GM19239 (cell line): ENCODE measurements at regions not wholly inside any gene's neighbourhood (a gene's known extent, or its start where the extent isn't known, plus 50 kb on each side); places are given as distances from the start of the nearest gene placed in this dataset.

Experiments
- DNase-seq: peaks from one replicate; pipeline ENCODE4 v3.0.0; 2011; ENCODE audit warnings: low spot score; ENCODE audit not compliant: insufficient read length
- FAIRE-seq: peaks from 2 replicates; lab custom pipeline; 2011; peaks lifted over from hg19 to GRCh38; lab: Jason Lieb, UNC

DNA sequence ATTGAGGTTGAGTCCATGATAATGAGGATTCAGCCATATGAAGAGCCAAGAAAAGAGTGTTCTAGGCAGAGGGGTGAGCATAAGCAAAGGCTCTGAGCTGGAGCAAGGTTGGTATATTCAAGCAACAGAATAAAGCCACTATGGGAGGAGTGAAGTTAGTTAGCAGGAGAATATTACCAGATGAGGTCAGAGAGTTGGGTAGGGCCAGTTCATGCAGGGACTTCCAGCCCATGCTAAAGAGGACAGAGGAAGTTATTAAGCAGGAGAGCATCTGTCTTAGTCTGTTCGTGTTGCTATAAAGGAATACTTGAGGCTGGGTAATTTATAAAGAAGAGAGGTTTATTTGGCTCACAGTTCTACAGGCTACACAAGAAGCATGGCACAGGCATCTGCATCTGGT is 57.1 kb upstream of the ATG10 start:
- DNase-seq (no peak), FAIRE-seq (no peak)

DNA sequence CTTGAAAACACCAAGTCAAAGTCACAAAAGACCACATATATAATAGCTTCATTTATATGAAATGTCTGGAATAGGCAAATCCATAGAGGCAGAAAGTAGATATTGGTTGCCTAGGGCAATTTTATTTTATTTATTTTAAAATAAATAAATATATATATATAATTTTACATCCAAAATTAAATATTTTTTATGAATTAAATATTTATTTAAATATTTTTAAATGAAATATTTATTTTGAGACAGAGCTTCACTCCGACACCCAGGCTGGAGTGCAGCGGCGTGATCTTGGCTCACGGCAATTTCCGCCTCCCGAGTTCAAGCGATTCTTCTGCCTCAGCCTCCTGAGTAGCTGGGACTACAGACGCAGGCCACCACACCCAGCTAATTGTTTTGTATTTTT is 58.9 kb upstream of the ATG10 start:
- FAIRE-seq (no peak), DNase-seq (no peak)

DNA sequence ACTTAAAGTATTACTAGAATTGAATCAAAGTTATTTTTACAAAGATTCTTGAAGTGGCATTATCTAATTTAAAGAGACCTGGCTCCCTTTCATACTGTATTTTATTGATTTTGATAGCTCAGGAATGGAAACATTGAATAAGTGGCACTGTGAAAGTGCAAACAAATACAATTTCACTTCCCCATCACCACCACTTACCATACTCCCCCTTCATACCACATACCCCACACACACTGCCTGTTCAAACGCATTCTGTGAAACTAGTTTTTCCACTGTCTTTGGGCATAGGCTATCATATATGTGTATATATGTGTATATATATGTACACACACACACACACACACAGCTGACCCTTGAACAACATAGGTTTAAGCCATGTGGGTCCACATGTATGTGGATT is 62.1 kb upstream of the ATG10 start:
- no peak for FAIRE-seq

DNA sequence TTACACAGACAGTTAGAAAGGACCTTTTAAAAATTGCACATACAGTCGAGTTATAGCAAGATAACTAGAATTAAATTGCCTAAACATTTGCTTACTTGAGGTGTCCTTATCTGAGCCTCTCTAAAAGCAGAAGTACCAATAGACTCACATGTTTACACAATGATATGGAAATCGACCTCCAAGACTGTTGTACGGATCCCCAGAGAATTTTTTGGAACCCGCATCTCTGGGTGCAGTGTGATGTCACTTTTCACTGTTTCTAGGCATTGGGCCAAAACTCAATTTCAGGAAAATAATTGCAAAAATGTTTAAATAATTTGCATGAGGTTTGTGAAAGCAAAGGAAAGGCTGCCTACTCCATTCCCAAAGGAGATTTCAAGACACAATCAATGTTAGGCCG is 63.1 kb upstream of the ATG10 start:
- DNase-seq (no peak), FAIRE-seq (no peak)

More for the DNA sequence above, 62.1 kb upstream of the ATG10 start:
- no peak for DNase-seq

DNA sequence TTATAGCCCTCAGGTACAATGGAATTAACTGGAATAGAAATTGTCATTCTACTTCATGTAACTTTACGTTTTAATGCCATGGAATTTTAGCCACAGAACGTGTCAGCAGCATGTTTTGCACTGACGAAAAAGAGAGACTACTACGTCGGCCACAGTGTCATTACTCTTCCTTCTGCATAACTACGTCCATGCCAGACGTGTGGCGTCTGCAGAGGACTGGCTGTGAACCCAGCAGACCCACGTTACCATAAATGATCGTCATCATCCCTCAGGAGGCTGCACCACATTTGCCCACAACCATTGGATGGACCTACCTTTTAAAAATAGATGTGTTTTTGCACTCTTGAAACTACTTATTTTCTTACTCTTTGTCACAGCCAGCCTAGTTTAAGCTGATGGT is 63.8 kb upstream of the ATG10 start:
- FAIRE-seq (no peak), DNase-seq (no peak)

DNA sequence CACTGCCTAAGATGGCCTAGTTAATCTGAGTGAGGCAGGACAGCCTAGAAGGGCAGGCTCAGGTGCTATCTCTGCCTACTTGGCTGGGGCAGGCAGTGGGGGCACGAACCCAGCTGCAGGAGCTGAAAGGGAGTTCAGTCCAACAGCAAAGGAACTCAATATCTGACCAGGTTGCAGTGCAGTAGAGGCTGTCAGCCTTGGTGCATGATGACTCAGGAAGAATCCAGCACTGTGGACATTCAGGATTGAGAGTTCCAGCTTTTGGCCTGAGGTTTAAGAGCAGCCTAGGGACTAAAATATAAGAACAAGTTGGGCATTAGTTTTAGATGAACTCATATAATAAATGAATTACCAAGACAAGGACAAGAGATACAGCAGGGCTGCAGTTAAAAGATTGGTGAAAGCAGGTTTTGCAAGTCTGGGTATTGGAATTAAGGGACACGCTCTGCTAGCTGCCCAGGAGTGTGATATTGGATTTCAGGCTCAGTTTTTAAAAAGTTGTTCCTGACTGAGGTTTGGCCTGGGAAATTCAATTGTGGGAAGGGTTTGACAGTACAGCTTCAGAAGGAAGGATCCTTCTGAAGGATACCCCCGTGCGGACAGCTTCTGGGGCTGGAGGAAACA is 64.7 kb upstream of the ATG10 start:
- no peak for FAIRE-seq

DNA sequence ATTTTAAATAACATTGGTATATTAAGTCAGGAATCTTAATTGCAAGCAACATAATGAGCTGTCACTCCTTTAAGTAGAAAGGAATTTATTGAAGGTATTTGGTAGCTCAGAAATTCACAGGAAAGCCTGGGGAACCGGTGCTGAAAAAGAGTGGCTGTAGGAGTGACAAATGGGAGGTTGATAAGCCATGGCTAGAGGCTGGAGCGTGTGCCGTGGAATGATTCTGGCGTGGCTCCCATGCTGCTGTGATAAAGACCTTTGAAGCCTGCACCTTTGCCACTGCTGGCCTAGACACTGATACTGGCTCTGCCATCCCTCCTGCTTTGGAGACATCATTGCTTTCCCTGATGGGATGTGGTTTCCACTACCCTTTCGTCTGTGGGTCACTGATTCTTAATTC is 65.7 kb upstream of the ATG10 start:
- DNase-seq, result no peak
- FAIRE-seq, result no peak

More for the DNA sequence above, 64.7 kb upstream of the ATG10 start:
- no peak for DNase-seq

DNA sequence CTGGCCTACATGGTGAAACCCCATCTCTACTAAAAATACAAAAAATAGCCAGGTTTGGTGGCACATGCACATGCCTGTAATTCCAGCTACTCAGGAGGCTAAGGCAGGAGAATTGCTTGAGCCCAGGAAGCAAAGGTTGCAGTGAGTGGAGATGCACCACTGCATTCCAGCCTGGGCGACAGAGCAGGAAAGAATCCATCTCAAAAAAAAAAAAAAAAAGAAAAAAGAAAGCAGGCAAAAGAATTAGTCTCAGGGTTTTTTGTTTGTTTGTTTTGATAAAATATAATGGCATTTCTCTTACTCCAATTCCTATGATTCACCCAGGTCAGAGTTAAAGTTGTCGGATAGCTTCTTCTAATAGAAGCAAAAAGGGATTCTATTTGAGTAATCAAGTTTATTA is 67.0 kb upstream of the ATG10 start:
- no peak for FAIRE-seq
- no peak for DNase-seq

DNA sequence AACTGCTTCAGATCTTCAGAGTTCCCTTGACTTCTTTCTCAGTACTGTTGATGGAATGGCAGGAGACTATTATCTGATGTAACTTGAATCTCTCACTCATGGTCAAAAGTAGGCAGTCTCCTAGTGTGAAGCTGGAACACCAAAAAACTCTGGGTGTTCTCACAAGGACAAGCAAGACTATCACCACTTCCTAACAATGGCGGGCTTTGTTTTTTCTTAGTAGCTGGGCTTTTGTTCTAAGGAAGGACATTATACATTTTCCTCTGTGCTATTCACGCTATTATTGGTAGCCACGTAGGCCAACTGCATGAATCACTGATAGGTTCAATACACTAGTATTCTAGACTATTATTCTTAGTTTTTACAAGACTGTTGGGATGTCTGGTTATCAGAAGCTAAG is 67.7 kb upstream of the ATG10 start:
- FAIRE-seq, result no peak
- no peak for DNase-seq

DNA sequence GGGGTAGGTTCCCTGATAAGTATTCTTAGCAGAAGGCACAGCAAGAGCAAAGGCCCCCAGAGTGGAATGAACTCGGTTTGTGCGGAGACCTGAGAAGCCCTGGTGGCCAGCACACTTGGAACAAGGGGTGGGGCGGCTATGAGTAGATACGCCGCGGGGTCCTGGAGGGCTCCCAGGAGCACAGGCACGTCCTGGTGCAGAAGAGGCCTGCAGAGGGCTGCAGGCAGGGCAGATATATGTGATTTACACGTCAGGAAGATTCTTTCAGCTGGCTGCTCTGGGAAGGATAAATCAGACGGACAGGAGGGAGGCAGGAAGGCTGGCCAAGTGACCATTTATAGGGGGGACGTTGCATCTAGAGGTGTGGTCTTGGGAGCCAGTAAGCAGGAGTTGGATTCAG is 70.2 kb upstream of the ATG10 start:
- FAIRE-seq, result no peak

DNA sequence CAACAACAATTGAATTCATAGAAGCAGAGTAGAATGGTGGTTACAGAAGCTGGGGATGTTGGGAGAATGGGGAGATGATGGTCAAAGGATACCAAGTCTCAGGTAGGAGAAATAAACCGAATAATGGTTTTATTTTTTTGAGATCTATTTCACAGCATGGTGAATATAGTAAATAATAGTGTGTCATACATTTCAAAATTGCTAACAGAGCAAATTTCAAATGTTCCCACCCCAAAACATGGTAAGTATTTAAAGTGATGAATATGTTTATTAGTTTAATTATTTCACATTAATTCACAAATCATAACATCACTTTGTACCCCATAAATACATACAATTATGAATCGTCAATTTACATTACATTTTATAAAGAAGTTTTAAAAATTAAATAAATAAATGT is 72.7 kb upstream of the ATG10 start:
- DNase-seq (no peak), FAIRE-seq (no peak)

More for the DNA sequence above, 70.2 kb upstream of the ATG10 start:
- no peak for DNase-seq

DNA sequence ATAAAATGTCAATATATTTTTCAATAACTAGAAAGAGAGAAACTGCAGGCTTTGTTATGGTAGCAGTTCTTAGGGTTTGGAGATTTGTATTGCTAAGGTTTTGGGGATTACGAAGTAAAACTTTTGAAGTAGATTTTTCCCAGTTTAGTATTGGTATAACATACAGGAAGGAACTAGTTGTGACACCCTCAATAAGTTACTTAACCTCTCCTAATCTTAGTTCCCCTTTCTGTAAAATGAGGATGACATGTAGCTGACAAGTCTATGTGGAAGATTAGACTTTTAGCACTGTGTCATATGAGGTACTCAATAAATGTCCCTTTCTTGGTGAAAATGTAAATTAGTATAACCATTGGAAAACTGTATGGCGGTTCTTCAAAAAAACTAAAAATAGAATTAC is 73.4 kb upstream of the ATG10 start:
- FAIRE-seq (no peak), DNase-seq (no peak)

DNA sequence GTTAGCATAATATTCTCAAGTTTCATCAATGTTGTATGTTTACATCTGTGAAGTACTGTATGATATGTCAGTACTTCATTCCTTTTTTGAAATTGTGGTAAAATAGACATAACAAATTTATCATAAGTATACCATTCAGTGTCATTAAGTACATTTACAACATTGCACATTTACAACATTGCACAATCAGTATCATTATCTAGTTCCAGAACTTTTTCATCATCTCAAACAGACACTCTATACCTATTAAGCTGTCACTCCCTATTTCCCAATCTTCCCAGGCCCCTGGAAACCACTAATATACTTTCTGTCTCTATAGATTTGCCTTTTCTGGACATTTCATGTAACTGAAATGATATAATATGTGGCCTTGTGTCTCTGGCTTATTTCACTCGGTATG is 75.1 kb upstream of the ATG10 start:
- no peak for FAIRE-seq
- DNase-seq, result no peak

DNA sequence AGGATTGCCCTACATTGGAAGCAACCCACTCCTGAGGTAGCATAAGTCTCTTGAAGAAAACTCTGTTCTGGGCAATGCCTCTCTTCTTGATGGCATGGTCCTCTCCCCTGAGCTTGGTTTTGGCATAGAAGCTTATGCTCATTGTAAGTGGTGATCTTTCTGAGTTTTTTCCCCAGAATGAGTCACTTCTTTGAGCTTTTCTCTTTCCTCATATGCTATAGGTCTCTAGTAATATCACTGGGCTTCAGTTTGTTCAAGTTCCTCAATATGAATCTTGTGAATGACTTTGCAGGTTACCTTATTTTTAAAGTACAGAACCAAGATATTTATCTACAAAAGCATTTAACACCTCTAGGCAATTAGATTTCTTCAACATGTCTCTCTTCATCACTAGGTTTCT is 76.5 kb upstream of the ATG10 start:
- FAIRE-seq (no peak), DNase-seq (no peak)

DNA sequence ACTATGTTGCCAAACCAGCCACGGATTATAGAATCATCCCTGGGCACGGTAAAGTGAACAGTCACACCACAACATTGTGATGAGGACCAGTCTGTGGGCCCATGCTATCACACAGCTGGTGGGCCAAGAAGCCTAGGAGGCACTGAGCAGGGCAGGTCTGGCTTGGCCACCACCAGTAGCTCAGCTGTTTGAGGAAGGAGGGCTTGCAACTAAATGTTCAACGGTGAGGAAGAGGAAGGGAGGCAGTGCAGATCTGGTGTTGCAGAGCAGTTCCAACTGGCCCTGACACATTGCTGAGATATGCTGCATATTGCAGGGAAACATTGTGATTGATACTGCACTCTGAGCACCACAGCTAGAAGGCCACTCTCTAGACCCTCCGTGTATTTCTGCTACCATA is 77.9 kb upstream of the ATG10 start:
- DNase-seq (no peak), FAIRE-seq (no peak)

DNA sequence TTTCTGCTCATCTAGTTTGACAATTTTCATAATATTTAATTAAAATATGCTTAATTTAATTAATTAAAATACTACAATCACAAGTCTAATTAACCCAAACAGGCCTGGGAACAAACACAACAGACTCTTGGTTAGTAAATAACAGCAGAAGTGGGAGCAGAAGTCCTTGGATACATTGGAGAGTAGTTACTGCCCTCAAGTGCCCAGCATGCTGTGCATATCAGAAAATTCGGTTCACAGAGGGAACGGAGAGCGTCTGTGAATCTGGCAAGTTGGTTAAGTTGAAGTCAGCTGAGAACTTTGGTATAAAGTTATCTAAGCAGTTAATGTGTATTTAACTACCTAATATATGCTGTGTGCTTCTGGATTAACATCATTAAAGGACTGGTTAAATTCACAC is 87.0 kb upstream of the ATG10 start:
- DNase-seq (no peak), FAIRE-seq (no peak)

DNA sequence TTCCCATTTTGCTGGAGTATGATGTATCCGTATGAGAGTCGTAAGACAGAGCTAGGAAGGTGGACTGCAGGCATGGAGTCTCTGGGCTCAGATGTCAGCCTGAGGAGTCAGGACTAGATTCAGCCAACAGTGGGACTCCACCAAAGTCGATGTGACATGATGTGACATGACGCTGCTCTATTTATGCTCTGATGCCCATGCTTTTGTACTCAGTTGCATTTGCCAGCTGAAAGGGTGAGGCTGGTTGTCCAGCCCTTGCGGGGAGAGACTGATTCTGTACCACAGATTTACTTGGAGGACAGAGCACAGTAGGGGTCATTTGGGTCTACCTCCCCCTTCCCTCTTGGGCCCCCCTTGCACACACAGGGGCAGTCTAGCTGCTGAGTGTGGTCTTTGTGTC is 88.5 kb upstream of the ATG10 start:
- no peak for FAIRE-seq

DNA sequence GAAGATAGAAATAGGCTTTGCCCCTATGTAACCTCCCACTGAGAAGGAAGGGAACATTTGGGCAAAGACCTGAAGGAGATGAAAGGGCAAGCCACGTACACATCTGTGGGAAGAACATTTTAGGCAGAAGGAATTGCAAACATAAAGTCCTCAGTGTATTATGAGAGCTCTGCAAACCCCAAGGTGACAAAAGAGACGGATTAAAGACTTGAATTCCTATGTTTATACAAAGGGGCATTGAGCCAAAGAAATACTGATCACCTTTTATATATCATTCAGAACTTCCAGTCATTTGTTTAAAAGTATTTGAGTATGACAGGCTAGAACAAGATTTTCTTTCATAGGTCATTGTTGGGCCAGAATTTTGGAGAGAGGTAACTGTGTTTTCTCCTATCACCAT is 90.2 kb upstream of the ATG10 start:
- no peak for FAIRE-seq

More for the DNA sequence above, 88.5 kb upstream of the ATG10 start:
- DNase-seq, result no peak

DNA sequence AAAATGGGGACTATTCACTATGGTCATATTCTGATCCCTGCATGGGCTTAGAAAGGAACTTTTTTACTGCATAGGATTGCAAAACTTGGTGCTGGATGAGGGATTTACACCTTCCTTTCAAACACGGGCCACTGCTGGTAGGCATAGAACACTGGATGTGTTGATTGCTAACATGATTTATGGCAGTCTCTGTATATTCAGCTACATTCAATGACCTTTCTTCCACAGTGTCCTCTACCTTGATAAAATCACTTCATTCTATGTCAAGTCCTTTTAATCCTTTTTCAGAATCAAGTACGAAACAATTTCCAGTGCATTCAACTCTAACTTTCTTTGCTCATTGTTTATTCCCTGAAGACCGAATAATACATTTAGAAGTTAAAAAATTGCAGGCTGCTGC is 91.9 kb upstream of the ATG10 start:
- DNase-seq, result no peak
- no peak for FAIRE-seq

More for the DNA sequence above, 90.2 kb upstream of the ATG10 start:
- DNase-seq, result no peak

DNA sequence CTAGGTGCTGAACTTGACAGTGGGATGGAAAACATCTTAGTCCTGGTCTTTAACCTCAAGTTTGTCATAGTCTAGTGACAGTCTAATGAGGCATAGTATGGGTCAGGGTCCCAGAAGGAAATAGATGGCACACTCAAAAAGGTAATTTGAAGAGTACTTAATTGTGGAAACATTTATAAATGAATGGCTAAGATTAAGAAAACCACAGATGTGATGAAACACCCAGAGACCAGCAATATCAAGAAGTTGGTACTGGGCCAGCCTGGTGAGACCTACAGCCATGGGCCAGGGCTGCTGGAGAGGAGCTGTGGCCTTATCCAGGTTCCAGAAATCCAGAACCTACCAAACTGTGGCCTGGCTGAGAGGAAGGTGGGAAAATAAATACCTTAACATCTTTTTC is 93.5 kb upstream of the ATG10 start:
- DNase-seq, result no peak
- FAIRE-seq, result no peak

DNA sequence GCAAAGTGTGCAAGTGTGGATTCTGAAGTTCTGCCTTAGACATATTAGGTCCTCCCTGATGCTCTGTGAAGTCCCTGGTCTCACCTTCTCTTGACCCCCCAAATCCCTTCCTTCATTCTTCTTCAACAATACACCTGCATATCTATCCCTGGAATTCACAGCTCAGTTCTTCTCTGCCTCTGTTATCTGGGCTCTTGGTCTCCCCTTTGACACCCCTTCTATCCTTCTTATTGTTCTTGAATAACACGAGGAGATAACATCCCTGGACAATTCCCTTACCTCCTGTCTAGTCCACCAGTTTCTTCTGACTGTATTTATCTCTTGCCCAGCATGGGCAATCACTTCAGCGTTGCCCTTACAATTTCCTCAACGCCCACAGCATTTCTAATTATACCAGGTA is 104.8 kb upstream of the ATG10 start:
- FAIRE-seq (no peak), DNase-seq (no peak)

DNA sequence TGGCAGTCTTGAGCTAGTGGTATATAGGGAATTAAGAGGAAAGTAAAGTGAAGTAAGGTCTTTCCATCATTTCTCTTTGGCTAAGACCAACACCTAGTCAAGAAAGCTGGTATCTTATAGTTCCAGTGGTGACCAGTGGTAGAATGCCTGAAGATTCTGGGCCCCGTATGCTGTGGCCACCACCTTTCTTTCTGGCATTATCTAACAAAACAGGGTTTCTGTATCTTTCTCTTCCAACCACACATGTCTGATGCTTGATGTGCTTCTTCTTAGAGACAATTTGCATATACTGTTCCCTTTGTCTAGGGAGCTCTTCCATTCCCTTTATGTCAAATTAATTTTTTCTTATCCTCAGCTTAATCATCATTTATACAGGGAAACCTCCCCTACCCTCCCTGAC is 109.9 kb upstream of the SSBP2 start:
- FAIRE-seq (no peak), DNase-seq (no peak)

DNA sequence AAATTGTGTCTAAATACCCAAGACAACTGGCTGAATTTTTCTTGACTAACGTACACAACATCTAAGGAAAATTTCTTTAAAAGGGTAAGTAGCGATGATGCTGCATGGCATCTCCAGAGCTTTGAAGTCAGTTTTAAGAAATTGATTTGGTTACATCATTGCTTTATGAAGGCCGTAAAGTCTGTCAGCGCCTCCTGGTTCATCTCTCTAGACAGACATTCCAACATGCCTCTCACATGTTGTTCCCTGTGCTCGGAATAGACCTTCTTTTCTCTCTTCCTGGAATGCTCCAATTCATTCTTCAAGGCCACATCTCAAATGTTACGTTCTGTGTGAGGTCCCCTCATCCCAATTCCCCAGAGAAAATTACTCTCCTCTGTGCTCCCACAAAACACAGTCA is 108.7 kb upstream of the SSBP2 start:
- FAIRE-seq, result no peak
- DNase-seq, result no peak
